ENCODE measurements at regions not wholly inside any gene's neighbourhood (a gene's known extent, or its start where the extent isn't known, plus 50 kb on each side); places are given as distances from the start of the nearest gene placed in this dataset.

DNA sequence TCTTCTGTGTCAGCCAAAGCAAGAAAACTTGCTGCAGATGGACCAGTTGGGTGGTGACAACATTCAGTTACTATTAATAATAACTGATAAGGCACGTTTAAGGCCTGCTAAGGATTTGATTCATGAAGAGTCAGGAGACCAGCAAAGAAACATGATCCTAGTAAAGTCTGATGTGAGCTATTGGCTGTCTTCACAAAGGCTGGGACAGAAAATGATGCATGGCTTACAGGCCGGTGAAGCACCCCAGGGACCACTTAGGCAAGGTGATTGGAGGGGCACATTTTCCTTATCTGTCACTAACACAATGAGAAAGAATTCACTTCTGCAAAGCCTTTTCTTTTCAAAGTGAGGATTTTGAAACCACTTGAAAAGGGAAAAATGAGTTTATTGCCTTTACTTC, 65.4 kb upstream of the TRPC3 start:
- no peak for FAIRE-seq
- no peak for DNase-seq (ENCODE audit: insufficient read length)
- TF ChIP-seq POLR2A (IDR thresholded peaks at IDR 0.05; ENCODE audit: low read depth, low read length) (no peak), TAF1 (IDR thresholded peaks at IDR 0.05; ENCODE audit: borderline replicate concordance, low read depth, low read length) (no peak)

DNA sequence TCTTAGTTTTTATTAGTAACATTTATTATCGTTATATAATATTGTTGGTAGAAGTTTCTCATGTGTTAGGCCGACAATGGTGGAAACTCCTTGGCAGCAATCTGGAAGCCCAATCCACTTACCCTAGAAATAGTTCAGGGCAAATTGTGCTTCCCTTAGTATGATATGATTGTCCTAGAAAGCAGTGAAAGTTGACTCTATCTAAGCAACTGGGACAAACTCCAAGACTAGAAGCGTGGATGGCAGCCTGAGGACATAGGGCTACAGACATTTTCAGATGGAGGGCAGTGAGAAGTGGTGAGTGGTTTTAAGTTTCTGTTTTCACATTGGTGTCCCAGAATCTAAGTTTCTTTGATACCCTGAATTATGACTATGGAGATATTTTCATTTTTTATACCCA, 63.3 kb upstream of the TRPC3 start:
- no peak for DNase-seq (ENCODE audit: insufficient read length)
- TF ChIP-seq POLR2A (IDR thresholded peaks at IDR 0.05; ENCODE audit: low read depth, low read length) (no peak), POLR2AphosphoS5 (IDR thresholded peaks at IDR 0.05; ENCODE audit: low read depth, low read length) (no peak), TAF1 (IDR thresholded peaks at IDR 0.05; ENCODE audit: borderline replicate concordance, low read depth, low read length) (no peak)
- FAIRE-seq: no peak

- FAIRE-seq (no peak), DNase-seq (ENCODE audit: insufficient read length) (no peak)
- TF ChIP-seq TAF1 (IDR thresholded peaks at IDR 0.05; ENCODE audit: borderline replicate concordance, low read depth, low read length) (no peak), POLR2AphosphoS5 (IDR thresholded peaks at IDR 0.05; ENCODE audit: low read depth, low read length) (no peak), POLR2A (IDR thresholded peaks at IDR 0.05; ENCODE audit: low read depth, low read length) (no peak)
Observed at GRCh38 chr4:122012735-122013134, 60.9 kb upstream of the TRPC3 start.

GRCh38 chr4:122010610-122011009, 58.8 kb upstream of the TRPC3 start:
- DNase-seq (ENCODE audit: insufficient read length) (no peak), FAIRE-seq (no peak)
- TF ChIP-seq POLR2AphosphoS5 (IDR thresholded peaks at IDR 0.05; ENCODE audit: low read depth, low read length) (no peak), TAF1 (IDR thresholded peaks at IDR 0.05; ENCODE audit: borderline replicate concordance, low read depth, low read length) (no peak)

DNA sequence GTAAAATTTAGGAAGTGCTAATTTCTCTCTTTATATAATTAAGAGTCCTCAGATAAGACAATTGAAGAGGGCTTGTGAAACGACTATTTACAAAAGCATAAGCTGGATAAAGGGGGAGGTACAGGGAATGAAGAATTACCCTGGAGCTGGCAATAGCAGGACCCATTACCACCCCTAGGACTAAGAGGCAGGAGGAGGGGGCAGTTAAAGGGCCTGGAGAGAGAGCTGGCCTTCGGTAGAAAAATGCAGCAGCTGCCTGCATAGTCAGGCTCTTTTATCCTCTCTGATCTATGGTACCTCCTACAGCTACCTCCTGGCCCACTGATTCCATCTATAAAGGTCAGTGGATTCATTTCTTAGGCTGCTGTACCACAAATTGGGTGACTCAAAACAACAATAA, 57.7 kb upstream of the TRPC3 start:
- TF ChIP-seq POLR2A (IDR thresholded peaks at IDR 0.05; ENCODE audit: low read depth, low read length) (no peak), TAF1 (IDR thresholded peaks at IDR 0.05; ENCODE audit: borderline replicate concordance, low read depth, low read length) (no peak), POLR2AphosphoS5 (IDR thresholded peaks at IDR 0.05; ENCODE audit: low read depth, low read length) (no peak)
- FAIRE-seq: no peak
- DNase-seq (ENCODE audit: insufficient read length): no peak

- DNase-seq (ENCODE audit: insufficient read length) (no peak), FAIRE-seq (no peak)
- TF ChIP-seq POLR2A (IDR thresholded peaks at IDR 0.05; ENCODE audit: low read depth, low read length) (no peak), TAF1 (IDR thresholded peaks at IDR 0.05; ENCODE audit: borderline replicate concordance, low read depth, low read length) (no peak), POLR2AphosphoS5 (IDR thresholded peaks at IDR 0.05; ENCODE audit: low read depth, low read length) (no peak)
Observed at GRCh38 chr4:122007016-122007415, 55.2 kb upstream of the TRPC3 start.

DNA sequence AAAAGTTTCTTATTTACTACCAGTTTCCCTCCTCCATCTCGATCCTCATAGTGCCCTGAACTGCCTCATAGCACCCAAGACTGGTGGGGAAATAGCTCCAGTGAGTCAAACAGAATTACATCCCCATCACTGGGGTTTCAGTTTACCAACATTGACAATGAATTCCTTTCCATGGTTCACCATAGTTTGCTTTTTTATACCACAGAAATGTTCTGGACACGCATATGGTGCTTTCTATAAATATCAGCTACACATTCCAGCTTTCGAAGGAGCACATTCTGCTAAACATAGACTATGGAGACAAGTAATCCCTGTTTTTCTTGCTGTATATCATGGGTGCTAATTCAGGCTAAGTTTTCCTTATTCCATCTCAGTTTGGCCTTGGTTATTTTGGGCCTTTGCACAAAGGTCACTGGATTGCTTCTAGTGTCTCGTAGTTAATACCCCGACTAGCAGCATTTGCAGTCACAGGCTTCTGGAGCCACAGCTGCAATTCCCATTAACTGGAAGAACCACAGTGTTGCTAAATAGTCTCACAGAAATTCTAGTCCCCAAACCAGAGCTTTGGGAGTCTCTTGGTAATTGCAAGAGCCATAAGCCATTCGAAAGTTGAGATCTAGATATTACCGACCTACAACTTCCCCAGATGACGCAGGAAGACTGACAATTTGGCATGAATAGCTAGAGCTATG, 53.4 kb upstream of the TRPC3 start:
- DNase-seq (ENCODE audit: insufficient read length): no peak
- no peak for FAIRE-seq
- TF ChIP-seq POLR2AphosphoS5 (IDR thresholded peaks at IDR 0.05; ENCODE audit: low read depth, low read length): no peak
- no peak for TF ChIP-seq TAF1 (IDR thresholded peaks at IDR 0.05; ENCODE audit: borderline replicate concordance, low read depth, low read length)
- no peak for TF ChIP-seq POLR2A (IDR thresholded peaks at IDR 0.05; ENCODE audit: low read depth, low read length)

- peak; percentile 92 for FAIRE-seq
- DNase-seq (ENCODE audit: insufficient read length): no peak
- no peak for TF ChIP-seq POLR2A (IDR thresholded peaks at IDR 0.05; ENCODE audit: low read depth, low read length)
- no peak for TF ChIP-seq TAF1 (IDR thresholded peaks at IDR 0.05; ENCODE audit: borderline replicate concordance, low read depth, low read length)
- TF ChIP-seq POLR2AphosphoS5 (IDR thresholded peaks at IDR 0.05; ENCODE audit: low read depth, low read length): no peak
Observed at GRCh38 chr4:122003335-122003734, 51.5 kb upstream of the TRPC3 start.
